GM19023 (cell line): ENCODE measurements at regions not wholly inside any gene's neighbourhood (a gene's known extent, or its start where the extent isn't known, plus 50 kb on each side); places are given as distances from the start of the nearest gene placed in this dataset.
"Not testable (repeated sequence)": the region's sequence is repeated elsewhere in the genome, so short reads cannot be mapped to it uniquely, and the experiment has no call there.

Source experiments
- ATAC-seq: cut with Tn5 transposase; IDR thresholded peaks from one replicate; pipeline ENCODE4 v1.9.1; 2021; ENCODE audit warnings: mild to moderate bottlenecking, moderate library complexity; ENCODE audit not compliant: unreplicated experiment

- ATAC-seq = no peak
Observed at GRCh38 chr7:41579961-41580935, 122.6 kb downstream of the INHBA start.

GRCh38 chr7:41578700-41579099 is 124.2 kb downstream of the INHBA start:
- no peak for ATAC-seq

GRCh38 chr7:41576166-41576565 is 126.7 kb downstream of the INHBA start:
- no peak for ATAC-seq

GRCh38 chr7:41574377-41574776 is 128.5 kb downstream of the INHBA start:
- ATAC-seq = no peak

GRCh38 chr7:41573862-41574261 is 129.0 kb downstream of the INHBA start:
- no peak for ATAC-seq

- ATAC-seq = no peak
Observed at GRCh38 chr7:41573443-41573842, 129.4 kb downstream of the INHBA start.

GRCh38 chr7:41573015-41573414 is 129.9 kb downstream of the INHBA start:
- no peak for ATAC-seq

- no peak for ATAC-seq
Observed at GRCh38 chr7:41571573-41571972, 131.3 kb downstream of the INHBA start.

GRCh38 chr7:41570766-41571165 is 132.1 kb downstream of the INHBA start:
- no peak for ATAC-seq

- no peak for ATAC-seq
Observed at GRCh38 chr7:41568135-41568534, 134.8 kb downstream of the INHBA start.

- ATAC-seq = no peak
Observed at GRCh38 chr7:41567731-41568114, 135.2 kb downstream of the INHBA start.

- no peak for ATAC-seq
Observed at GRCh38 chr7:41567031-41567730, 135.7 kb downstream of the INHBA start.

- no peak for ATAC-seq
Observed at GRCh38 chr7:41566581-41566980, 136.3 kb downstream of the INHBA start.

GRCh38 chr7:41565655-41566054 is 137.2 kb downstream of the INHBA start:
- ATAC-seq = no peak

GRCh38 chr7:41559426-41559825 is 143.5 kb downstream of the INHBA start:
- ATAC-seq = no peak

GRCh38 chr7:41554481-41554880 is 148.4 kb downstream of the INHBA start:
- ATAC-seq = no peak

GRCh38 chr7:41550046-41550445 is 152.8 kb downstream of the INHBA start:
- ATAC-seq = not testable (repeated sequence)

GRCh38 chr7:41544241-41544640 is 158.6 kb downstream of the INHBA start:
- no peak for ATAC-seq

- ATAC-seq = no peak
Observed at GRCh38 chr7:41540601-41541000, 162.3 kb downstream of the INHBA start.

GRCh38 chr7:41538810-41539724 is 163.8 kb downstream of the INHBA start:
- ATAC-seq = no peak
